Aorta (tissue), 5 donors: ENCODE measurements at regions not wholly inside any gene's neighbourhood (a gene's known extent, or its start where the extent isn't known, plus 50 kb on each side); places are given as distances from the start of the nearest gene placed in this dataset.
"Not testable (repeated sequence)": the region's sequence is repeated elsewhere in the genome, so short reads cannot be mapped to it uniquely, and the experiment has no call there.

ENCODE experiments used
- ATAC-seq: fragments of 200-7000 bp; cut with Tn5 transposase; one replicate; pipeline ENCODE4 v1.9.1; 2022; ENCODE audit warnings: moderate library complexity; ENCODE audit not compliant: low FRiP score
- DNase-seq, 2 donors: peaks; one replicate each; pipeline ENCODE4 v3.0.0-alpha.2; 2020
- H3K27ac ChIP-seq, 2 donors: one replicate each; pipeline ENCODE4 v1.5.1; 2013; ENCODE audit warnings: low read length in 2 of 2, mild to moderate bottlenecking in 2 of 2, moderate library complexity in 2 of 2, control low read depth in 1 of 2, inconsistent platforms in 1 of 2, low read depth in 1 of 2
- H3K27me3 ChIP-seq, 2 donors: one replicate each; pipeline ENCODE4 v1.6.1; 2013; ENCODE audit warnings: control low read depth in 1 of 2, low read length in 1 of 2, mild to moderate bottlenecking in 1 of 2, moderate library complexity in 1 of 2; ENCODE audit not compliant: insufficient read depth in 2 of 2, control insufficient read depth in 1 of 2
- H3K36me3 ChIP-seq, 2 donors: one replicate each; pipeline ENCODE4 v1.6.1; 2013; ENCODE audit warnings: control low read depth in 1 of 2, low read length in 1 of 2, mild to moderate bottlenecking in 1 of 2; ENCODE audit not compliant: insufficient read depth in 2 of 2, control insufficient read depth in 1 of 2
- H3K4me1 ChIP-seq, 2 donors: one replicate each; pipeline ENCODE4 v1.6.1; 2013; ENCODE audit warnings: low read length in 2 of 2, control low read depth in 1 of 2, mild to moderate bottlenecking in 1 of 2, moderate library complexity in 1 of 2; ENCODE audit not compliant: insufficient read depth in 2 of 2, control insufficient read depth in 1 of 2
- H3K4me3 ChIP-seq, 2 donors: one replicate each; pipeline ENCODE4 v1.5.1; 2013; ENCODE audit warnings: low read length in 2 of 2, control low read depth in 1 of 2, mild to moderate bottlenecking in 1 of 2
- H3K9me3 ChIP-seq: one replicate; pipeline ENCODE4 v1.6.1; 2013; ENCODE audit warnings: mild to moderate bottlenecking, low read length; ENCODE audit not compliant: control insufficient read depth
- WGBS, 2 donors: extraction: QIAGEN DNeasy Blood & Tissue Kit; methylation state at CpG; one replicate each; pipeline ENCODE4 v1.1.7; 2013; 5-methylcytosine and 5-hydroxymethylcytosine counted together
- intact Hi-C, 2 donors: fragments of 100-400 bp; cut with DNase I; formaldehyde crosslinking; loops; one replicate each; pipeline versions ENCODE4 v1.14.2 to v1.15.0; 2022
- donor health status: healthy with polysubstance abuse.
- donor health status: Bipolar disorder and iron deficiency.
- donor health status: DM: no; HTN: no; CAD: no.
- donor health status: DM: no; HTN: no; CAD: no.
- donor health status: DM: yes; HTN: yes; CAD: no.

- intact Hi-C loops = loop anchor here in 1 of 2 donors (10.0 kb wide), 1 partner anchor 95 kb away; the partner anchor contains the start of gene GLUL
- Histone ChIP-seq H3K36me3 (no peaks in the 10 kb centered on the region), H3K27ac (no peak overlapping the region), H3K4me1 (peaks cover 0 to 3% of the 10 kb centered on the region in 2 donors), H3K4me3 (no peak overlapping the region), H3K27me3 (no peaks in the 10 kb centered on the region), H3K9me3 (no peaks in the 10 kb centered on the region)
- 63 to 68% methylated on average over 3 of the region's 3 CpGs for WGBS, 2 donors
- peak in 1 of 2 donors; percentile 68 for DNase-seq
- ATAC-seq = no peak
Measured at GRCh38 chr1:182299728-182300616, 91.6 kb downstream of the GLUL start.

GRCh38 chr1:182299054-182299727 is 92.4 kb downstream of the GLUL start:
- not testable (repeated sequence) for H3K4me3 ChIP-seq, H3K36me3 ChIP-seq, H3K4me1 ChIP-seq, H3K27ac ChIP-seq, ATAC-seq, DNase-seq, H3K27me3 ChIP-seq, H3K9me3 ChIP-seq
- WGBS, 2 donors = 91 to 93% methylated on average over 14 of the region's 14 CpGs
- intact Hi-C loops = loop anchor here in 1 of 2 donors (10.0 kb wide), 1 partner anchor 96 kb away; the partner anchor contains the start of gene GLUL

- H3K36me3 ChIP-seq = no peaks in the 10 kb centered on the region
- no peak overlapping the region for H3K4me3 ChIP-seq
- peak overlapping the region in 1 of 2 donors; percentile 13 for H3K27ac ChIP-seq
- no peak for DNase-seq
- H3K4me1 ChIP-seq = peaks cover 0 to 3% of the 10 kb centered on the region in 2 donors
- no peaks in the 10 kb centered on the region for H3K9me3 ChIP-seq
- H3K27me3 ChIP-seq = no peaks in the 10 kb centered on the region
- no peak for ATAC-seq
- intact Hi-C loops = loop anchor here in 1 of 2 donors (10.0 kb wide), 1 partner anchor 97 kb away; the partner anchor contains the start of gene GLUL
Measured at GRCh38 chr1:182297335-182297734, 94.3 kb downstream of the GLUL start.

- 70 to 89% methylated on average over 1 of the region's 1 CpG for WGBS, 2 donors
- Histone ChIP-seq H3K36me3 (no peaks in the 10 kb centered on the region), H3K4me3 (no peak overlapping the region), H3K9me3 (no peaks in the 10 kb centered on the region), H3K27ac (no peak overlapping the region), H3K4me1 (peaks cover 0 to 3% of the 10 kb centered on the region in 2 donors), H3K27me3 (no peaks in the 10 kb centered on the region)
- intact Hi-C loops = loop anchor here in 1 of 2 donors (10.0 kb wide), 1 partner anchor 99 kb away; the partner anchor contains the start of gene GLUL
- no peak for DNase-seq
- no peak for ATAC-seq
Measured at GRCh38 chr1:182295697-182296096, 95.9 kb downstream of the GLUL start.

GRCh38 chr1:182293119-182293589 is 98.4 kb downstream of the GLUL start:
- Histone ChIP-seq H3K4me3 (no peak overlapping the region), H3K27me3 (no peaks in the 10 kb centered on the region), H3K9me3 (no peaks in the 10 kb centered on the region), H3K4me1 (peaks cover 8 to 11% of the 10 kb centered on the region in 2 donors), H3K36me3 (no peaks in the 10 kb centered on the region), H3K27ac (no peak overlapping the region)
- DNase-seq (no peak), ATAC-seq (no peak)
- intact Hi-C loops = loop anchor here in 1 of 2 donors (10.0 kb wide), 1 partner anchor 102 kb away; the partner anchor contains the start of gene GLUL
- 62 to 63% methylated on average over 5 of the region's 5 CpGs for WGBS, 2 donors

GRCh38 chr1:182292193-182292741 is 99.3 kb downstream of the GLUL start:
- no peak overlapping the region for H3K4me3 ChIP-seq
- DNase-seq = no peak
- H3K4me1 ChIP-seq = peaks cover 5 to 13% of the 10 kb centered on the region in 2 donors
- H3K27me3 ChIP-seq = no peaks in the 10 kb centered on the region
- no peaks in the 10 kb centered on the region for H3K9me3 ChIP-seq
- ATAC-seq = no peak
- no peak overlapping the region for H3K27ac ChIP-seq
- intact Hi-C loops = loop anchor here in 1 of 2 donors (10.0 kb wide), 1 partner anchor 103 kb away; the partner anchor contains the start of gene GLUL
- 88 to 89% methylated on average over 8 of the region's 8 CpGs for WGBS, 2 donors
- H3K36me3 ChIP-seq = no peaks in the 10 kb centered on the region

- Histone ChIP-seq H3K9me3 (no peaks in the 10 kb centered on the region), H3K4me1 (peaks cover 5 to 13% of the 10 kb centered on the region in 2 donors), H3K4me3 (no peak overlapping the region), H3K27me3 (no peaks in the 10 kb centered on the region), H3K27ac (no peak overlapping the region), H3K36me3 (no peaks in the 10 kb centered on the region)
- ATAC-seq = no peak
- WGBS, 2 donors = 74 to 85% methylated on average over 3 of the region's 3 CpGs
- intact Hi-C loops = loop anchor here in 1 of 2 donors (10.0 kb wide), 1 partner anchor 103 kb away; the partner anchor contains the start of gene GLUL
- no peak for DNase-seq
Measured at GRCh38 chr1:182291584-182292192, 99.9 kb downstream of the GLUL start.
